ENCODE measurements at regions not wholly inside any gene's neighbourhood (a gene's known extent, or its start where the extent isn't known, plus 50 kb on each side); places are given as distances from the start of the nearest gene placed in this dataset.
"Not testable (repeated sequence)": the region's sequence is repeated elsewhere in the genome, so short reads cannot be mapped to it uniquely, and the experiment has no call there.

DNA sequence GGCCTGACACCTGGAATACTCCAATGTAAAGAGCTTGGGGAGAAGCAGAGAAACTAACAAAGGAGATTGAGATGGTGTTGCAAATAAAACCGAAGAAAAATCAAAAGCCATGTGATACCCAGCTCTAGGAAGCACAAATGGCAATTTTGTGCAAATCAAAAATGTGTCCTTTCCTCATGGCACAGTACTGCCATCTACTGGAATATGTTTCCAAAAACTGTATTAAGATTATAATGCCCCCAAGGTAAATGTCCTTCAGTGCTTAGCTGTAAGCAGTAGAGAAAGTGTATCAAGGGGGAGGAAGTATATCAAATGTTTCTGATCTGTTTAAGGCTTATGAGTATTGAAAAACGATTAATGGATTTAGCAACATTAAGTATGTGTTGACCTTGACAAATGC is 620.3 kb downstream of the ZWINT start:
- not testable (repeated sequence) for DNase-seq

- no peak for DNase-seq
Measured at GRCh38 chr10:55740110-55740509, 620.9 kb downstream of the ZWINT start.

- DNase-seq: no peak
Measured at GRCh38 chr10:55734112-55734511, 626.9 kb downstream of the ZWINT start.

- DNase-seq: no peak
Measured at GRCh38 chr10:55704950-55705349, 656.1 kb downstream of the ZWINT start.

- no peak for DNase-seq
Measured at GRCh38 chr10:55668326-55668922, 692.6 kb downstream of the ZWINT start.

DNA sequence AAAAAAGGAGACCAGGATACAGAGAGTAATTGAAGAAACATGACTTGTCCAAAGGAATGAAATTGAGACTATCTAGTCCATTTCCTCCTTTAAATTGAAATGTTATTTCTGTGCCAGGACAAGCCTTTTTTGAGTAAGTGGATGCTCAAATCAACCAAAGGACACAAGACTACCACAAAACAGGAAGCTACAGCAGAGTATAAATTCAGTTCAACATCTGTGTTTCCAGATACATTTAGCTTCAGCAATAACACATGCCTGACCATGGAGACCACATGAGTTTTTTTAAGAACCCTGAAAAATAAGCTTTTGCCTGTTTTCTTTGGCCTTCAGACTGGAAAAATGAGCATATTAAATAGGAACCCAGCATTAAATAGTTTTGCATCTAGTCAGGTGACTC is 707.5 kb downstream of the ZWINT start:
- DNase-seq: no peak

DNA sequence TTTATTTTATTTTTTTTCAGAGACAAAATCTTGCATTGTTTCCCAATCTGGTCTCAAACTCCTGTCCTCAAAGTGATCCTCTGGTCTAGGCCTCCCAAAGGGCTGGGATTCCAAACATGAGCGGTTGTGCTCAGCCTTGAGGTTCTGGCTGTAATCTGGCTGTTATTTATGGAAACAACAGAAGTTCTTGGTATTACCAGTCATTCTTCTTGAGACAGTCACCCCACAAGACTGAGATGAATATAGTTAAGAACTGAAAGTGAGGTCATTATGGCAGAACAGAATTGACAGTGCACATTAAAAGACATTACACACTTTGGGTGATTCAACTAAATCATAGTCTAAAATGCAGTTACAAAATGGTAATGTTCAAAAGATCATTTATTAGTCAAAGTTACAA is 719.5 kb downstream of the ZWINT start:
- DNase-seq: no peak

DNA sequence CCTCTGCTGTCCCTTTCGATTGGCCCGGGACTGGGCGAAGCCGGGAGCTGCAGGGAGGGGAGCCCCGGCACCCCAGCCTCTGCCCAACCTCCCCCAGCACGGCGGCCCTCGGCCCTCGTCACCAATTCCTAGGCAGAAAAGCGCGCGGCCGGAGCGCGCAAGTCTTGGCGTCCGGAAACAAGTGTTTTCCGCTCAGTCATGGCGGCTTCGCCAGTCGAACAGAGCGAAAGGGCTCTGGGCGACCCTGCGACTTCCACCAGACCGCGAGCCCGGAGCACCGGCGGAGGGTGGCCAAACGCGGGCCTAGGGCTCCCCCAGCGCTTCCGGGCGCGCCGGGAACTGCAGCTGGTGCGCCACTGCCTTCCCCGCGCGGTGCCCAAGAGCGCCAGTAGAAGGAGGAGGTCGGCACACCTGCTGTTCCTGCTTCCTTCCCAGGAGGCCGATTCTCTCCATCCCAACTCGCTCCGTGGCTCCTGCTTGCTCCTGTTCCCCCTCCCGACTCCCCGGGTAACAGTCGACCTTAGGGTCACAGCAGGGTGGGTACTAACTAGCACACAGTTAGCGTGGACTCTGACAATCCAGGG is 729.9 kb downstream of the ZWINT start:
- peak; percentile 38 to 48 for DNase-seq

DNA sequence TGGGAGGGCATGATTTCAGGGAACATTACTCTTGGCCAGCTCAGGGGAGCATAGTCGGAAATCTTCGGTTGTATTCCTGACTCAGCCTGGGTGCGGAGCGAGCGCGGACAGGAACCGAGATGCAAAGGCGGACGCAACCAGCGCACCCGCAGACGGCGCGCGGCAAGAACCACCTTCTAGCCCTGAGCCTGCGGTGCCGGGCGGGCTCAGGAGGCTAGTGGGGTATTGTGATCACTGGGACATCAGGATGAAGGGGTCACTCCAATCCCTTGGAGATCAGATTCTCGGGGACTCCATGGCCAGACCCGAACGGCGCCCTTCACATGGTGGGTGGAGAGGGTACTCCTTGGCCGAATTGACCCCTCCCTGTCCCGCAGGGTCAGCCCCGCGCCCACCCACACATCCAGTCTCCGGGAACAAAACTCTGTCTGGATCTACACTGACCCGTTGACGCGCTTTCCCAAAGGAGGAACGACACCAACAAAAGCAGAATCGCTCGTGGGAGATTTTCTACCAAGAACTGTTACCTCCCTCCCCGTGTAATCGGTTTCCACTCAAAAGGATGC is 730.5 kb downstream of the ZWINT start:
- DNase-seq: no peak

DNA sequence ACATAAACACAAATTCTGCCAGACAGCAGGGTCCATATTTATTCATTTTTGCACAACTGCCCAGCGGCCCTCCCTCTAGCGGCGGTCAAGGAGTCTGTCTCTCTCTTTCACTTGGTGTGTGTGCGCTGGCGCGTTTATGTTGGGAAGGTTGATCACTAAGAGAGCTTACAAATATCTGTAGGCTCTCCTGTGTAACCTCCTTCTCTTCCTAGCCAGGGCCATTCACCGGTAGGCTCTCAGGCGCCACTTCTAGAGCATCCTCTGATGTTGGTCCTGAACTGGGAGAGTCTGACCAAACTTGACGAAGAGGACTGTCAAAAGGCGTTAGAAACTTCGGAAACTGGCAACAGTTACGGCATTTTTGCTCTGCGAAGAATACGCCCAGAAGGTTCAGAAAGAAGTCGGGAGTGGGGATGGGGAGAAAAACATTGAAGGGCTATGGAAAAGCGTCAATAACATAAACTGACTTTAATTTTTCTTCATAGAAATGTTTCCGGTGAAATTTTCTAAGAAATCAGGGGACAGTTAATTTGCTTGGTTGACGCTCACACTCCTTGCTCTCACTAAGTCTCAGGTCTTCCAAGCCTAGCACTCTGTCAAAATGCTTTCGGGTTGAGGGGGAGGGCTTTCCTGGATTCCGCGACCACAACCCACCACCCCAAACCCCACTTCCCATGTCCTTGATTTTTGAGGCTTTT is 731.1 kb downstream of the ZWINT start:
- peak in 1 of 2 donors; percentile 32 for DNase-seq

GRCh38 chr10:55628260-55628701 is 732.8 kb downstream of the ZWINT start:
- peak in 1 of 2 donors; percentile 15 for DNase-seq

GRCh38 chr10:55627501-55628051 is 733.5 kb downstream of the ZWINT start:
- DNase-seq: no peak

- not testable (repeated sequence) for DNase-seq
Measured at GRCh38 chr10:55601690-55602478, 759.2 kb downstream of the ZWINT start.

DNA sequence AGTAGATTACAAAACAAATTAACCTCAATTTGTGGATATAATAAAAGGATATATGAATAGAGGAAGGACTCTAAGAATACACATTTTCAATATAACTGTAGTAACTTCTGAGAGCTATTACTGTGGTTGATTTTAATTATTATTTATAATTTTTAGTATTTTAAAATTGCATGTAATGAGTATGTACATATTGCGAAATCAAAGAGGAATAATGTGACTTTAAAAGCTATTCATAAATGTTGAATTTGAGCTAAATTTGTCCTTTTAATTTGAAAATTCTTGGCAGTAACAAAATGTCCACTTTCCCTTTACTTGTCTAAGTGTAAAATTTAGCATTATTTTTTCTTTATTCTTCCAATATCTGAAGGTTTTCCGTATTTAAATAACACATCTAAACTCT is 750.6 kb upstream of the PCDH15 start:
- no peak for DNase-seq

GRCh38 chr10:55550236-55550635 is 749.2 kb upstream of the PCDH15 start:
- no peak for DNase-seq

GRCh38 chr10:55537497-55537896 is 736.5 kb upstream of the PCDH15 start:
- not testable (repeated sequence) for DNase-seq

DNA sequence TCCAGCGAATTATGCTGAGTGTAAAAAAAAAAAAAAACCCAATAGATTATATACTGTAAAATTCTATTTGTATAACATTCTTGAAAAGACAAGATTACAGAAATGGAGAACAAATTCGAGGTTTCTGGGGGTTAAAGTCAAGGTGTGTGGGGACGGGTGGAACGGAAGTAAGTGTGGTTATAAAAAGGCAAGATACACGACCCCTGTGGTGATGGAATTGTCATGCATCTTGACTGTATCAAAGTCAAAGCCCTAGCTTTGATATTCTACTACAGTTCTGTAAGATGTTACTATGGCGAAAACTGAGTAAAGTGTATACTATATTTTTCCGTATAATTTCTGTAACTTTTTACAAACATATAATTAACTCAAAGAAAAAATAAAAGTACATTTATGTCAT is 718.2 kb upstream of the PCDH15 start:
- DNase-seq: no peak

GRCh38 chr10:55518416-55518815 is 717.4 kb upstream of the PCDH15 start:
- DNase-seq: not testable (repeated sequence)

GRCh38 chr10:55509168-55509567 is 708.1 kb upstream of the PCDH15 start:
- DNase-seq: no peak

DNA sequence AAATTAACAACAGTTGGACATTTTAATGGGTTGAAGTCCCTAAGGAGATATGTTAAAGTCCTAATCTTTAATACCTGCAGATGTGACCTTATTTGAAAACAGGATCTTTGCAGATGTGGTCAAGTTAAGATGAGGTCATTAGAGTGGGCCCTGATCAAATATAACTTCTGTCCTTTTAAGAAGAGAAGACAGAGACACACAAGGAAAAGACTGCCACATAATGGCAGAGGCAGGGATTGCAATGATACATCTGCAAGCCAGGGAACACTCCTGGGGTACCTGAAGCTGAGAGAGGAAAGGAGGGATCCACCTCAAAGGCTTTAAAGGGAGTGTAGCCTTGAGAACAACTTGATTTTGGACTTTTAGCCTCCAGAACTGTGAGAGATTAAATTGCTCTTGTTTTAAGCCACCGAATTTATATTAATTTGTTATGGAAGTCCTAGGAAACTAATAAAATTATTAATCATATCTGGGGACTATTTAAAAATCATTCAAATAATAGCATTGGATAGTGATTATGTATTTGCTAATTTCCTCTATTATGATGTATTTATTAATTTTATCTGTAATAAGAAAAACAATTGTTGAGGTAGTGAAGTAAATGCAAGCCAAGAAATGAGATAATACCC is 700.0 kb upstream of the PCDH15 start:
- DNase-seq: no peak

- no peak for DNase-seq
Measured at GRCh38 chr10:55497893-55498499, 697.0 kb upstream of the PCDH15 start.

GRCh38 chr10:55495555-55495954 is 694.5 kb upstream of the PCDH15 start:
- DNase-seq: no peak

Measured in hippocampal formation (tissue), 2 donors.